DMS79 (cell line): ENCODE measurements at regions not wholly inside any gene's neighbourhood (a gene's known extent, or its start where the extent isn't known, plus 50 kb on each side); places are given as distances from the start of the nearest gene placed in this dataset.
"Not testable (repeated sequence)": the region's sequence is repeated elsewhere in the genome, so short reads cannot be mapped to it uniquely, and the experiment has no call there.

Experiments used
- DNase-seq: peaks from one replicate; lab custom pipeline; 2025; lab: John Stamatoyannopoulos, UW

GRCh38 chr18:10141559-10141958, 227.7 kb downstream of the VAPA start:
- DNase-seq = no peak

DNA sequence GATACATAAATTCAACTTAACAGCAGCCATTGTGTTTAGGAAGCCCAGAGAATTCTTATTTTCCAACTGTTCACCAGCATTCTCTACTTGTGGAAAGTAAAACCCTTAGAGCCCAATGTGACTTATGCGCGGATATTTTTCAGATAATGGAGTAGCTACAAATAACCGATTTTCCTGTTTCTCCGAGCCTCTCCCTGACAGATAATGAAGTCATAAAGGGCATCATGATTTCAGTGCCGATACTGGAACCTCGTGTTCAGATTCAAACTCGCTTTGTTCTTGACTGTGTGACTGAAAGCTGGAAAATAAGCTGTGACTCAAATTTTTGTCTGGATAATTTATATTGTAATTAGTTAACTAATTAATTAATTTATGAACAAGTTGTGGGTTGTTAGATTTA, 228.2 kb downstream of the VAPA start:
- no peak for DNase-seq

DNA sequence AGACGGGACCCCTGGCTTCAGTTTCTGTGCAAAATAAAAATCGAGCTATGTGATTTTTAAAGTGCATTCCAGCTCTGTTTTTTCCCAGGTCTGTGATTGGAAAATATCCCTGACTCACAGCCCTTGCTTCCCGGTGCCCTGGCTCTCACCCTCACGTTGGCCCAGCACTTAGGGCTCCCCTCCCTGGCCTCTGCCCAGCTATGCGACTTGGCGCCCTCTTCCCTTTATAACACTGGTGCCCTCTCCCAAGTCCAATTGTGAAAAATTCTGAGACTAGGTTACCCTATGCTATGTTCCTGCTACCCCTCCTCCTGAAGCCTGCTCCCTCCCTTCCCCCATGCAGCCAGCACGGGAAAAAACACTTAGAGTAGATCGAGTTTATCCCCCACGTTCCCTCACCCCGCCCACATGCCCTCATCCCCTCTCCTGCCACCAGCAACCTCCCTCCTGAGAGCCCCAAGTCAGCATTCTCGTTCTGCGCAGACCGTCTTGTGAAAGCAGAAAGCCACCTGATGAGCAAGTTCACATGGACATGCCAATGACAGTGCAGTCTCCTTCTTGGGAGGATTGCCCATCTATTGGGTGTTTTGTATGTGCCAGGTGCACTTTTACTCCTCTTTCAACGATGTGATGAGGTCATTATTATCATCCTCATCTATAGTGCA, 228.8 kb downstream of the VAPA start:
- DNase-seq = no peak

- no peak for DNase-seq
These were observed 229.8 kb downstream of the VAPA start for GRCh38 chr18:10143596-10143995.

DNA sequence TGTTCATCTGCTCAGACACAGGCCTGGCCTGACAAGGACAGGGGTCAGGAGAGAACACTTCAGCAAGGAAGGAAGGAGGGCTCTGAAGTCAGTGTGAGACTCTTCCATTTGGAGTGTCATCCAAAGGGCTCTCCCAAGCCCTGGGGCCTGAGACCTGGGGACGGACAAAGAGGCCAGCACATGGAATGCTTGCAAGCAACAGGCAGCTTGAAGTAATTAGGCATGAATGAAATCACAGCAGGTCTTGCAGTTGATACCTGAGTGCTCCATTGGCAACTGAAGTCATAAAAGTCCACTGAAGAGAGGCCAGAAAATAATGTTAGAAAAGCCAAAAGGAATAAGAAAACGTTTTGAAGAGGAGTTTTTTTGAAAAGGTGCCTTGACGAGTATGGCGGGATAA, 231.7 kb downstream of the VAPA start:
- no peak for DNase-seq

DNA sequence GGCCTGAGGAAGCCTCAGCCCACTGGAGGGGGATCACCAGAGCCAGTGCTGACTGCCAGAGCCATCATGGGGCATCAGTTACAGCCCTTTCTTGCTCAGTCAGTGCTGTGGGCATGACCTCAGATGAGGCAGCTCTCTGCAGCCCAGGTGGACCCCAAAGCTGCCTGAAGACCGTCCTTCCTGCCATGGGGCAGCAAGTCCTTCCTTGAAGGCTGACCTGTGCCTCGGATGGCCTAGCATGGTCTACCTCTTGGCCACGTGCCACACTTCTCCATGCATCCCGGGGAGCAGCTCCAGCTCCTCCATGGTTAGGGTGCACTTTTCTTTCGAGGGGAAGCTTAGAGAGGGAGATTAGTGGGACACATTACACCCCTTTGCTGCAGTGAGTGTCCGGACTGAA, 233.4 kb downstream of the VAPA start:
- no peak for DNase-seq

DNA sequence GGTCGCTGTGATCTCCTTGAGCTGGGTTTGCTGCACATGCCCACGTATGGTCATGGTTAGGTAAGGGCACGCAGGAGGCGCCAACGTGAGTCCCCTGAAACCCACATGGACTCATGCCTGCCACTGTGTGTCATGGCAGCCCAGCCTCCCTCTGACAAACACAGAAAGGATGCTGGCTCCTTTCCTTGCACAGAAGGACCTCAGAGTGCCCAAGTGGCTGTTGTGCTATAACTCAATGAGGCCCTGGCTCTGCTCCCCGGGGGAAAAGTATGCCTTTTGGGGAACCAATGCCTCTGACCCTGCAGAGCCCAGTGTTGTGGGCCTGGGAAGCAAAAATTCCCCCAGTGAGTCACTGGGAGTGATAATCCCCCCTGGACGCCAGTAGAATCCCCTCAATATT, 233.9 kb downstream of the VAPA start:
- DNase-seq = no peak

- no peak for DNase-seq
These were observed 234.5 kb downstream of the VAPA start for GRCh38 chr18:10148189-10148929.

DNA sequence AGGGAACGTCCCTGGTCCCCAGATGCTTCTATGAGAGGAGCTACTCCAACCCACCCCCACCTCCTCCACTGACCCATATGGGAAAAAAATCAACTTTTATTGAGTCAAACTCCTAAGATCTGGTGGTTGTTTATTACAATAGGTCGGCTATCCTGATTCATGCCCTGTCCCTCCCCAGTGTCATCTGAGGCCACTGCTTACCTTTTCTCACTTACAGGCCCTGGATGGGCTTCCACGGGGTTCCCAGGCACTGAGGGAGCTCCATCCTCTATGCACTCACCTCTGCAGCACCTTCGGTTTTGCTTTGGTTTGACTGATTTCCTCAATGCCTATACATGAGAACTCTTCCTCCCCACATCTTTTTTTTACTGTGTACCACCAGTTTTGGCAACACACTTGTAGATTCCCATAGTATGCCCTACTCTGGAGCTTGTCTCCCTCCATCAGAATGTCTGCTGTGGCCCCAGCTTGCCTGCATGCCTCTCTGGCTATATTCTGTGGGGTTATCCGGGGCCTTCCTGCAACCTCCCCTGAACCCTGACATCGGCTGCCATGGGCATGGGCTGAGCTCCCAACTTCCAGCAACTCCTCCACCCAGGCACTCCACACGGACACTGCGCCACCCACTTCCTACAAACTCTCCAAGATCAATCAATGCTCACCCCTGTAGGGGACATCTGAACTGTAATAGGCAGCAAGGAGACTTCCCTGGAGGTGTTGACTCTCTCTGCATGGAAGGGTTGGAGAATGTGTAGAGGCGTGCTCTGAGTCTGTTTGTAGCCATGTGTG, 236.1 kb downstream of the VAPA start:
- DNase-seq = no peak

DNA sequence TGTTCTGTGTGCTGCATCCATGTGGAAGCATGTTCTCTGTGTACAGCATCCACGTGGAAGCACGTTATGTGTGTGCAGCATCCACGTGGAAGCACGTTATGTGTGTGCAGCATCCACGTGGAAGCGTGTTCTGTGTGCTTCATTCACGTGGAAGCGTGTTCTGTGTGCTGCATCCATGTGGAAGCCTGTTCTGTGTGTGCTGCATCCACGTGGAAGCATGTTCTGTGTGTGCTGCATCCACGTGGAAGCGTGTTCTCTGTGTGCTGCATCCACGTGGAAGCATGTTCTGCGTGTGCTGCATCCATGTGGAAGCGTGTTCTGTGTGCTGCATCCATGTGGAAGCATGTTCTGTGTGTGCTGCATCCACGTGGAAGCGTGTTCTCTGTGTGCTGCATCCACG, 236.8 kb downstream of the VAPA start:
- DNase-seq = not testable (repeated sequence)

- no peak for DNase-seq
These were observed 238.7 kb downstream of the VAPA start for GRCh38 chr18:10152475-10152874.

- DNase-seq = no peak
These were observed 240.3 kb downstream of the VAPA start for GRCh38 chr18:10153924-10154752.

- DNase-seq = no peak
These were observed 243.9 kb downstream of the VAPA start for GRCh38 chr18:10157706-10158105.

- DNase-seq = no peak
These were observed 246.4 kb downstream of the VAPA start for GRCh38 chr18:10160251-10160650.

DNA sequence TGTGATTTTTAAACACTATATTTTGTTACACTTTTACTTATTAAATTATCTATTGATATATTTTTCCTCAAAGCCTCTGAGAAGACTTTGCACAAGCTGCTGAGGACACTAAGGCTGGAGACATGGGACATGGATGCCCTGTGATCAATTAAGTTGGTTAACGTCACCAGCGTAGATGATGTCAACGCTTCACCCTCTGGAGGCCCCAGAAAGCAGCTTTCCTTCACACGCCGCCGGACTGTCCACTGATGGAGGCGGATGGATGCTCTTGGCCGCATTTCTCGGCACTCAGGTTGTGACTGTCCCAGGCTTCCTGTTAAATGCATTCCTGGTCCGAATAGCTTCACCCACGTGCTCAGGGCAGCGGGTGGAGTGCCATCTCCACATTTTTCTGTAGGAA, 247.5 kb downstream of the VAPA start:
- DNase-seq = no peak

DNA sequence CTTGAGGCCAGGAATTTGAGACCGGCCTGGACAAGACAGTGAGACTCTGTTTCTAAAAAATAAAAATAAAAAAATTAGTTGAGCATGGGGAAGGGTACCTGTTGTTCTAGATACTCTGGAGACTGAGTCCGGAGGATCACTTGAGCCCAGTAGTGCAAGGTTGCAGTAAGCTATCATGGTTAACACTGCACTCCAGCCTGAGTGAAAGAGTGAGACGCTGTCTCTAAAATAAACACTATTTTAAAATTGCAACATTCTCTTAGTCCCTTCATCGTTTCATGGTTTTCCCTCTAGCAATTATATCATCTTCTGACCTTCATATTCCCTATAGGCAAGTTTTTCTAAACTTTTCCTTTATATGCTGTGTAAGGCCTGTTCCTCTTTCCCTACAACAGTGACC, 248.5 kb downstream of the VAPA start:
- no peak for DNase-seq

DNA sequence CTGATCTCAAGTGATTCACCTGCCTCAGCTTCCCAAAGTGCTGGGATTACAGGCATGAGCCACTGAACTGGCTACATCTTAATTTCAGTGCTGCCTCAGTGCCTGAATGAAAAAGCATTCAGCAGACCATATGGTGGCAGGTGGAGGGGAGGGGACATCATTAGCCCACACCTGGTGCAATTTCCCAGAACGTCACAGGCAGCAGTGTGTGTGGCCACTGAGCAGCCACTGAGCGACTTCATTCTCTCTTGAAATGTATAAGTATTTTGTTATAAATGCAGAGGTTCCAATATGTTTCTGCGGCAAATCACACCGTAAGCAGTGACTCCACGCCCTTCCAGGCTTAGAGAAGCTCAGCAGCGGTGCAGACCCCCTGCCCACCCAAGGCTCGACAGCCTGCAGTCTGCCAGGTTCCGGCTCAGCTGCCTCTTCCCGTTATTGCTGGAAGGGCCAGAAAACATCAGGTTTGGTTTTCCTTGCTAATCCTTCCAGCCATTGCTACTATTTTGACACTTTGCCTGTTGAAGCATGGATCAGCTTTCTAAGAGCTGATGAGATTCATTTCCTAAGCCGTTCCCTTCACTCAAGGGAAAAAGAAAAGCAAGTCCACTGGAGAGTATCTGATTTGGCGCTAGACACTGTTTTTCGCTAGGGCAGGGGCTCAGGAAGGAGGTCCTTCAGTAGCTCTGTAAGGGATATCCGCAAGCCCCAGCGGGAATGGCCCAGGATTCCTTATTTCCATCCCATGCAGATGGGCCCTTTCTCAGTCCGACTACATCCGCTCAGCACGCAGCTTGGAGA, 250.7 kb downstream of the VAPA start:
- DNase-seq = no peak

DNA sequence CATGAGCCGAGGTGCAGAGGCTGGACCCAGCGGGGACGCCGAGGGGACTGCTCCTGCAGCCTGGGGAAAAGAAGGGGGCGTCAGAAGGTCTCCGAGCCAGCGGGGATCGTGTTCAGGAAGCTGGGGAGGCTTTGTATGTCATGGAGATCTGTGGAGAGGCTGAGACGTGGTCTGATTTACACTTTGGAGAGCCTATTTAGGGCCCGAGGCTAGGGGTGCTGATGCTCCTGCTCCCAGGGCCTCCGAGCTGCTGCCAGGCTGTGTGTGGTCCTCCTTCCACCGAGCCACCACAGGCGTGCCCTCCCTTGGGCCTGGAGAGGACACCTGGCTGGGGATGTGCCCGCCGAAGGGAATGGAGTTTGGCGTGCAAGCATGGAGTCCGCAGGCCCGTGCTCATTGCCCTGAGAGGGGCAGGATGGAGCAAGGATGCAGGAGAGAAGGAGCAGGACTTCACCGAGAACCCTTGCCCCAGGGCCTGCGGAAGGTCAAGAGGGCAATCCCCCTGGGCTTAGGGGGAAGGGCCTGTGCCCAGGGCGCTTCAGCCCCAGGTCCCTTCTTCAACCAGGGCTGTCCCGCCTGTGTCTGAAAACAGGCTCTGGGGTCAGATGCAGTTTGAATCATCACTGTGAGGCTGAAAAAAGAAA, 252.5 kb downstream of the VAPA start:
- DNase-seq = no peak

GRCh38 chr18:10167759-10168158, 253.9 kb downstream of the VAPA start:
- DNase-seq = no peak

GRCh38 chr18:10168477-10168876, 254.7 kb downstream of the VAPA start:
- DNase-seq = no peak

DNA sequence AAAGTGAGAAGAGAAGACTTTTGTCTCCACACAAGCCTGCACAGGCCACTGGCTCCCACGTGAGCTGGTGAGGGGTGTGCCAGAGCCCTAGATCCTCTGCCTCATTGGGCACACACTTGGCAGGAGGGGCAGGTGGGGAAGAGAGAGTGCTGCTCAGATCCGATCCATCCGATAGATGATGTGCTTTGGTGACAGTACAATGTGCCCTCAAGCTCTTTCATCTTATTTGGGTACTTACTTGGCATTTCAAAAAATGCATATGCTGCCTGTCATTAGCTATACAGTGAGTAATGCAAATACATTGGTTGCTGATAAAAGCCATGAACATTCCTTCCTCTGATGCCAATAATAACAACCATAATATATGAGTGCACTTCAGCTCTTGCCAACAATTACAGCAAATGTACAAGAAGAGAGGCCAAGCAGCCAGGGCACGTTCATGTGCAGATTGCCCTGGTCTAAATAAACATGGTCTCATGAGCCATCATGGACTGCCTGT, 255.3 kb downstream of the VAPA start:
- DNase-seq = no peak
